ENCODE measurements at regions not wholly inside any gene's neighbourhood (a gene's known extent, or its start where the extent isn't known, plus 50 kb on each side); places are given as distances from the start of the nearest gene placed in this dataset.

DNA sequence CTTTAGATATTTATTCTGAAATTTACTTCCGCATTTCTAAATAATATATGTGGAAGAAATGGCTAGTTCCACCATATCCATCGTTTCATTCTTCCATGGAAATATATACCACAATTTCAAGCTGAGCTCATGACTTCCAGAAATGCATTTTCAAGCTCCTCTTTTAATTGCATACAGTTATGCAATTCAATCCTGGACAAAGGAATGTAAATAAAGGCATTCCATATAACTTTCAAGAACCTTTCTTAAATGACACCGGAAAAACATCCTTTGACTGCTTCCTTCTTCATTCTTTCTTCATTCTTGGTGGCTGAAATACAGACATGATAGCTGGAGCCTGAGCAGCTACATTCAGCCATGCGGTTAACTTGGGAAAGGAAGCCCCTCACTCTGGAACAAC is 185.2 kb upstream of the GADL1 start:
- in situ Hi-C loops (cut with MboI; ENCODE audit: low sequenced_read_pairs, unreplicated experiment): no loop called here
- DNase-seq (ENCODE audit: low spot score): no peak
- TF ChIP-seq, protein P1, sequence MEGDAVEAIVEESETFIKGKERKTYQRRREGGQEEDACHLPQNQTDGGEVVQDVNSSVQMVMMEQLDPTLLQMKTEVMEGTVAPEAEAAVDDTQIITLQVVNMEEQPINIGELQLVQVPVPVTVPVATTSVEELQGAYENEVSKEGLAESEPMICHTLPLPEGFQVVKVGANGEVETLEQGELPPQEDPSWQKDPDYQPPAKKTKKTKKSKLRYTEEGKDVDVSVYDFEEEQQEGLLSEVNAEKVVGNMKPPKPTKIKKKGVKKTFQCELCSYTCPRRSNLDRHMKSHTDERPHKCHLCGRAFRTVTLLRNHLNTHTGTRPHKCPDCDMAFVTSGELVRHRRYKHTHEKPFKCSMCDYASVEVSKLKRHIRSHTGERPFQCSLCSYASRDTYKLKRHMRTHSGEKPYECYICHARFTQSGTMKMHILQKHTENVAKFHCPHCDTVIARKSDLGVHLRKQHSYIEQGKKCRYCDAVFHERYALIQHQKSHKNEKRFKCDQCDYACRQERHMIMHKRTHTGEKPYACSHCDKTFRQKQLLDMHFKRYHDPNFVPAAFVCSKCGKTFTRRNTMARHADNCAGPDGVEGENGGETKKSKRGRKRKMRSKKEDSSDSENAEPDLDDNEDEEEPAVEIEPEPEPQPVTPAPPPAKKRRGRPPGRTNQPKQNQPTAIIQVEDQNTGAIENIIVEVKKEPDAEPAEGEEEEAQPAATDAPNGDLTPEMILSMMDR (IDR thresholded peaks at IDR 0.05; ENCODE audit: borderline replicate concordance, control extremely low read depth, extremely low read depth, insufficient read depth, missing control alignments): no peak

DNA sequence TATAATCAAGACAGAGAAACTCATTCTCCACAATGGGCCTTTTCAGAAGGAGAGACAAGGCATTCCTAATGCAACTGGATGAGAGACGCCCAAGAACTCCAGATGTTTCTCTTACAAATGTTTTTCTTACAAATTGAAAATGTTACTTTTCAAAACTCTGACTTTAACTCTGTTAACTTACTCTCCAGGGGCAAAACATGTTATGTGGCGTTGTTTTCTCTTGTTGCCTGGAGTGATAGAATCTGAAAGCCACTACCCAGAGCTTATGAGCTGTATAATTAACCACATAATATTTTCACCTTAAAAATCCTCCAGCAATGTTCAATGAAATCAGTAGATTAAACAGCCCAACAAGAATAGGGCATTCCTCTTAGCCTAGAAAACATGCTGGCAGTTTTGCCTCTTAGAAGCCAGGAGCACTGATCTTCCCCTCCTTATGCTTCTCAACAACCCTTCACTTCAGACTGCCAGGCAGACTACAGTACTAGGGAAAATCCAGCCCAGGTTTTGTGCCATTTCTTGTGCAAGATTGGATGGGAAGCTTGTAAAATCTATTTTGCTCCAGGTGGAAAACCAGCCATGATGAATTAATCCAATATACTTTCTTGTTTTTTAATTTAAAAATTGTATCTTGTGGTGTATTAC is 186.7 kb upstream of the GADL1 start:
- no peak for DNase-seq (ENCODE audit: low spot score)
- TF ChIP-seq, protein P1 (IDR thresholded peaks at IDR 0.05; ENCODE audit: borderline replicate concordance, control extremely low read depth, extremely low read depth, insufficient read depth, missing control alignments): no peak
- in situ Hi-C loops (cut with MboI; ENCODE audit: low sequenced_read_pairs, unreplicated experiment): no loop called here

DNA sequence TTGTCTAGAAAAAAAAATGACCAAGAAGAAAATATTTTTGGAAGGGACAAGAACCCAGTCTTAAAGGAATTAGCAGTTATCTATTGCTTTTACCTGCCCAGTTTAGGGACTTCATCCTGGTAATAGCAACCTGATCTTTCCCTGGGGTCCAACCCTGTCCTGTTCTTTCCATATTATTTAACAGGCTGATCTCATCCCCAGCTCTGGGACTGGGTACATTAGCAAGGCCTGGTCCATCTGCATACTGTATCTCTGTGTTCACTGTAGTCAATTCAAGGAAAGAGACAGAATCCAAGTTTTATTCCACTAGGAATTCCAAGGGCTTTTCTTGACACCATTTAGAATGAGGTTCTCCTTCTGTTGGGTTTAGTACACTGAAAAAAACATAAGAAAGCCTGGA is 191.7 kb upstream of the GADL1 start:
- no peak for DNase-seq (ENCODE audit: low spot score)
- in situ Hi-C loops (cut with MboI; ENCODE audit: low sequenced_read_pairs, unreplicated experiment): no loop called here

DNA sequence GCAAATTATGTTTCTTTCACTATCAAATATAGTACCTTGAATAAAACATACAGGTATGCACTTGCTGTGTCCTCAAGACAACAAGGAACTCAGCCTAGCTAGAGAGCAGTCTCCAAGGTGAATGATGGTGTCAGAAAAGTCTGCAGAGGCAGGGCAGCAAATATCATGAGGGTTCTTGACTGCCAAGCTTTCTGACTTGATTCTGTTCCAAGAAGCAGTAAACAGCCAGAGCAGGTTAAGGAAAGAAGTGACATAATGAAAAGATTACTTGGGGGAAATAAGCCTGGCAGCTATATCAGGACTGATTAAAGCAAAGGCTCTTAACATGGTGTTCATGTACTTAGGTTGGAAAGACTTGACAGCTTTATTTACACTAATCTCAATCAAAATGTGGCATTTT is 192.2 kb upstream of the GADL1 start:
- no peak for DNase-seq (ENCODE audit: low spot score)
- TF ChIP-seq, protein P1 (IDR thresholded peaks at IDR 0.05; ENCODE audit: borderline replicate concordance, control extremely low read depth, extremely low read depth, insufficient read depth, missing control alignments): no peak
- in situ Hi-C loops (cut with MboI; ENCODE audit: low sequenced_read_pairs, unreplicated experiment): no loop called here

More for the DNA sequence above, 191.7 kb upstream of the GADL1 start:
- TF ChIP-seq, protein P1 (IDR thresholded peaks at IDR 0.05; ENCODE audit: borderline replicate concordance, control extremely low read depth, extremely low read depth, insufficient read depth, missing control alignments): no peak

DNA sequence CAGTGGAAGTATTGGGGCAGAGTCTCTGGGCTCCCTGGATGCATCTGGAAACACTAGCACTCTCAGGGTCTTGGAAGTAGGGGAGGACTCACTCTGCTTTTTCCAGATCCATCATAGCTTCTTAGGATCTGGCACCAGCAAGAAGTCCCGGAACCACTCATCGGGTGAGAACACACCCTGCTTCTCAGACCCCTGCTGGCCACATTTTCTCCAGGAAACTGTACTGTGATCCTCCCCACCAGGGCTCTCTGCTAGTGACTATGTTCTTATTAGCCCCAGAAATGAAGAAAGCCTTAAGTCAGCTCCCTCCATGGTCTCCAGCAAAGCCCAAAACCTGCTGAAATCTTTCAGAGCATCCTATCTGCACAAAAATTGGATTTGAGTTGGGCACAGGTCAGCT is 197.3 kb upstream of the GADL1 start:
- TF ChIP-seq, protein P1 (IDR thresholded peaks at IDR 0.05; ENCODE audit: borderline replicate concordance, control extremely low read depth, extremely low read depth, insufficient read depth, missing control alignments): no peak
- in situ Hi-C loops (cut with MboI; ENCODE audit: low sequenced_read_pairs, unreplicated experiment): no loop called here
- no peak for DNase-seq (ENCODE audit: low spot score)

DNA sequence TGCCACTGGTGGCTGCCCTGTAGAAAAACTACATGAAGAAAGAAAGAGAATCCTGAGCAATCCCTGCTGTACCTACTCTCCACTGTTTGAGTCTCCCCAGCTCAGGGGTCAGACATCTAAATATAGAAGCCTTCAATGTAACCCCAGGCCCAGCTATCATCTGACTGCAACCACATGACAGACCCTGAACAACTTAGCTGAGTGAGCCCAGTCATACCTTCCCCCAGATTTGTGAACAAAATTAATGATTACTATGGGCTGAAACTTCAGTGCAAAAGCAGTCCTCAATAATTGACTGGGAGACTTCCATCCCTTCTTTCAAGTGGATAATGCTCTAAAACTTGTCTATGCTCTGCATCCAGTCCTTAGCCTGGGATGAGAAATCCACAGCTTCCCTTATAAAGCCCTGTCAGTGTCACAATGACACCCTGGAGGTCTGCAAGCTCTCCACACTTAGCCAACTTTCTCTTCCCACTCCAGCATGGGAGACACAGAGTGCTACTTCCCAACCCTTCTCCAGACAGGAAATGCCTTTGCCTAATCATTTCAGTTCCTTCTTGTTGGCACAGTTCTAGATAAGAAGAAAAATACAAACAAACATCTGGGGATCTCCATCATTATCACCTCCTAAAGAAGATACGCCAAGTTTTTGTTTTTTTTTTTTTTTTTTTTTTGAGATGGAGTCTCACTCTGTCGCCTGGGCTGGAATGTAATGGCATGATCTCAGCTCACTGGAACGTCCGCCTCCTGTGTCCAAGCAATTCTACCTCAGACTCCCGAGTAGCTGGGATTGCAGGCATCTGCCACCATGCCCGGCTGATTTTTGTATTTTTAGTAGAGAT is 198.5 kb upstream of the GADL1 start:
- TF ChIP-seq, protein P1 (IDR thresholded peaks at IDR 0.05; ENCODE audit: borderline replicate concordance, control extremely low read depth, extremely low read depth, insufficient read depth, missing control alignments): no peak
- in situ Hi-C loops (cut with MboI; ENCODE audit: low sequenced_read_pairs, unreplicated experiment): no loop called here
- DNase-seq (ENCODE audit: low spot score): no peak

Data from GM13976 (cell line).